Lower lobe of right lung (tissue), 2 donors: ENCODE measurements at regions not wholly inside any gene's neighbourhood (a gene's known extent, or its start where the extent isn't known, plus 50 kb on each side); places are given as distances from the start of the nearest gene placed in this dataset.
"Not testable (repeated sequence)": the region's sequence is repeated elsewhere in the genome, so short reads cannot be mapped to it uniquely, and the experiment has no call there.

Experiments
- ATAC-seq, 2 donors: fragments of 200-7000 bp; cut with Tn5 transposase; one replicate each; pipeline ENCODE4 v1.9.1; 2020 to 2022; ENCODE audit warnings: mild to moderate bottlenecking in 2 of 2, moderate library complexity in 2 of 2
- DNase-seq: peaks from one replicate; pipeline ENCODE4 v3.0.0-alpha.2; 2020
- H3K27ac ChIP-seq: fragments of 200-600 bp; one replicate; pipeline ENCODE4 v1.8.0; 2022
- H3K27me3 ChIP-seq: fragments of 200-600 bp; one replicate; pipeline ENCODE4 v1.8.0; 2022; ENCODE audit warnings: low read depth
- H3K36me3 ChIP-seq: fragments of 200-600 bp; one replicate; pipeline ENCODE4 v1.8.0; 2022; ENCODE audit warnings: mild to moderate bottlenecking
- H3K4me1 ChIP-seq: fragments of 200-600 bp; one replicate; pipeline ENCODE4 v1.8.0; 2022
- H3K4me3 ChIP-seq: fragments of 200-600 bp; one replicate; pipeline ENCODE4 v1.8.0; 2022; ENCODE audit warnings: mild to moderate bottlenecking
- H3K9me3 ChIP-seq: fragments of 200-600 bp; one replicate; pipeline ENCODE4 v1.8.0; 2022
- intact Hi-C: fragments of 100-400 bp; cut with DNase I; formaldehyde crosslinking; loops from one replicate; pipeline ENCODE4 v1.11.0; 2022
- TF ChIP-seq, protein P1 (sequence below): fragments of 200-600 bp; IDR thresholded peaks from one replicate; pipeline ENCODE4 v1.8.0; 2022; ENCODE audit warnings: antibody characterized with exemption, mild to moderate bottlenecking
- donor health status: DM: no; HTN: yes; CAD: no; lungs with severe emphysema.

DNA sequence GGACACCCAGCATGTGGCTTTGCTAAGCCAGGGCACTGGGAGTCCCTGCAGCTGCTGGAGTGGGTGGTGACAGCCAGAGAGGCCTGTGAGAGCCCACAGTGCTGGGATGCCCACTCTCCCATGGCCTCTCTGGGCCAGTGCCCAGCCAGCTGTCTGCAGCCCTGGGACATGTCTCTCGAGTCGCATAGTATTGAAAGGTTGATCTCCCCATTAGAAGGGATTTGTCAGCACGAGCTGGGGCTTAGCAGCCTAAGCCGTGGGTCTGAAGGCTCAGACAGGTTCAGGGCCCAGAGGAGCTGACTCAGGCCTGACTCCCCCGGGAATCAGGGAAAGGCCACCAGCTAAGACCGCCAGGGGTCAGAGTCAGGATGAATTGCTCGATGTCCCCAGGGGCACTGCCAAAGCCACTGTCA lies 53.5 kb downstream of the FOXD2 start:
- TF ChIP-seq, protein P1, sequence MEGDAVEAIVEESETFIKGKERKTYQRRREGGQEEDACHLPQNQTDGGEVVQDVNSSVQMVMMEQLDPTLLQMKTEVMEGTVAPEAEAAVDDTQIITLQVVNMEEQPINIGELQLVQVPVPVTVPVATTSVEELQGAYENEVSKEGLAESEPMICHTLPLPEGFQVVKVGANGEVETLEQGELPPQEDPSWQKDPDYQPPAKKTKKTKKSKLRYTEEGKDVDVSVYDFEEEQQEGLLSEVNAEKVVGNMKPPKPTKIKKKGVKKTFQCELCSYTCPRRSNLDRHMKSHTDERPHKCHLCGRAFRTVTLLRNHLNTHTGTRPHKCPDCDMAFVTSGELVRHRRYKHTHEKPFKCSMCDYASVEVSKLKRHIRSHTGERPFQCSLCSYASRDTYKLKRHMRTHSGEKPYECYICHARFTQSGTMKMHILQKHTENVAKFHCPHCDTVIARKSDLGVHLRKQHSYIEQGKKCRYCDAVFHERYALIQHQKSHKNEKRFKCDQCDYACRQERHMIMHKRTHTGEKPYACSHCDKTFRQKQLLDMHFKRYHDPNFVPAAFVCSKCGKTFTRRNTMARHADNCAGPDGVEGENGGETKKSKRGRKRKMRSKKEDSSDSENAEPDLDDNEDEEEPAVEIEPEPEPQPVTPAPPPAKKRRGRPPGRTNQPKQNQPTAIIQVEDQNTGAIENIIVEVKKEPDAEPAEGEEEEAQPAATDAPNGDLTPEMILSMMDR: no peak
- Histone ChIP-seq H3K9me3 (no peaks in the 10 kb centered on the region), H3K4me1 (no peaks in the 10 kb centered on the region), H3K27ac (no peak overlapping the region), H3K27me3 (no peaks in the 10 kb centered on the region), H3K36me3 (no peaks in the 10 kb centered on the region), H3K4me3 (no peak overlapping the region)
- no peak for DNase-seq
- ATAC-seq: peak in 1 of 2 donors; percentile 39
- intact Hi-C loops: no loop called here

DNA sequence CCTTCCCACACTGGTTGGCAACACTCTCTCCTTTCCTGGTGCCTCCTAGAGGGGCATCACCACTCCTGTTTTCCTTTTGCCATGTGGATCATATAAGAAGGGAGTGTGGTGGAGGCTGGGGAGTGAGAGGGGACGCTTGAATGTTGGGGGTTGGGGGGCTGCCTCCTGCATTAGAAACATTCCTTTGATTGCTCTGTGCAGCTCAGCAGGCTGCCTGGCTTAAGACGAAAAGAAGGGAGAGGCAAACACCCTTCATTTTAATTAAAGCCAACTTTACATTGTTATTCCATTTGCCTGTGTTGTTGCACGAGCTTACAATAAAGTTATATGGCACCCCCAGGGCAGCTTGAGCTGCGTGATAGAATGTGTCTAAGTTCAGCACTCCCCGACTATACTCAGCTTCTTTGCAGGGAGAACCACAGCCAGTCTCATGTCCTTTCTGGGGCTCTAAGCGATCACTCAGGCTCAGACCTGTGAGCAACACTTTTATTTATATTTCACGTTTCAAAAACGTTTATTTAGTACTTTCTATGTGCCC lies 57.4 kb downstream of the FOXD2 start:
- H3K27ac ChIP-seq: no peak overlapping the region
- TF ChIP-seq, protein P1: no peak
- H3K27me3 ChIP-seq: no peaks in the 10 kb centered on the region
- no peaks in the 10 kb centered on the region for H3K36me3 ChIP-seq
- DNase-seq (no peak), ATAC-seq (no peak)
- no peaks in the 10 kb centered on the region for H3K9me3 ChIP-seq
- no peaks in the 10 kb centered on the region for H3K4me1 ChIP-seq
- intact Hi-C loops: no loop called here
- H3K4me3 ChIP-seq: no peak overlapping the region

DNA sequence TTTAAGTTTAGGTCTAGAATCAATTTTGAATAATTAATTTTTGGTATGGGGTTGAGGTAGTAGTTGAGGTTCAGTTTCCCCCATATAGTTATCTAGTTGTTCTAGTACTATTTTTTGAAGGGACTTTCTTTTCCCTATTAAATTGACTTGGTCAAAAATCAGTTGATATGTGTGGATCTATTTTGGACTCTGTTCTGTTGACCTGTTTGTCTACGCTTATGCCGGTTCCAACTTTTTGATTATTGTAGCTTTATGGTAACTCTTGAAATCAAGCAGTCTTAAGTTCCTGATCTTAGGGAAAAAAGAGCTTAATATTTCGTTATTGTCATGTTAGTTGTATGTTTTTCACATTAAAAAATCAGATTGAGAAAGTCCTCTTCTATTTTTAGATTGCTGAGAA lies 60.7 kb downstream of the FOXD2 start:
- H3K27ac ChIP-seq: no peak overlapping the region
- no peak for ATAC-seq
- no peak for DNase-seq
- H3K4me3 ChIP-seq: no peak overlapping the region
- no peaks in the 10 kb centered on the region for H3K4me1 ChIP-seq
- peaks cover 9% of the 10 kb centered on the region for H3K27me3 ChIP-seq
- no peaks in the 10 kb centered on the region for H3K9me3 ChIP-seq
- TF ChIP-seq, protein P1: no peak
- H3K36me3 ChIP-seq: no peaks in the 10 kb centered on the region
- intact Hi-C loops: no loop called here

DNA sequence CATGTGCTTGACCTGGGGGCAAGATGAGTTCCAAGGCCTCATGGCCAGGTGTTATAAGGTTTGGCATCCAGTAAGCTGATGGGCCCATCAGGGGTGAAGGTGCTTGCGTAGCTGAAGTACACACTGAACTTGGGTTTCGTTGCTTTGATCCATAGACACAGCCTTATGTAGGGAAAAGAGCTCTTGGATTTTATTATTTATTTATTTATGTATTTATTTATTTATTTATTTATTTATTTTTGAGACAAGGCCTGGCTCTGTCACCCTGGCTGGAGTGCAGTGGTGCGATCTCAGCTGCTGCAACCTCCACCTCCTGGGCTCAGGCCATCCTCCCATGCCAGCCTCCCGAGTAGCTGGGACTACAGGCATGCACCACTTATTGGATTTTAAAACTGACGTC lies 63.2 kb downstream of the FOXD2 start:
- H3K9me3 ChIP-seq: no peaks in the 10 kb centered on the region
- no peak overlapping the region for H3K4me3 ChIP-seq
- H3K27me3 ChIP-seq: peaks cover 14% of the 10 kb centered on the region
- no peak overlapping the region for H3K27ac ChIP-seq
- no peaks in the 10 kb centered on the region for H3K4me1 ChIP-seq
- intact Hi-C loops: no loop called here
- H3K36me3 ChIP-seq: no peaks in the 10 kb centered on the region
- no peak for ATAC-seq
- no peak for DNase-seq
- TF ChIP-seq, protein P1: no peak

DNA sequence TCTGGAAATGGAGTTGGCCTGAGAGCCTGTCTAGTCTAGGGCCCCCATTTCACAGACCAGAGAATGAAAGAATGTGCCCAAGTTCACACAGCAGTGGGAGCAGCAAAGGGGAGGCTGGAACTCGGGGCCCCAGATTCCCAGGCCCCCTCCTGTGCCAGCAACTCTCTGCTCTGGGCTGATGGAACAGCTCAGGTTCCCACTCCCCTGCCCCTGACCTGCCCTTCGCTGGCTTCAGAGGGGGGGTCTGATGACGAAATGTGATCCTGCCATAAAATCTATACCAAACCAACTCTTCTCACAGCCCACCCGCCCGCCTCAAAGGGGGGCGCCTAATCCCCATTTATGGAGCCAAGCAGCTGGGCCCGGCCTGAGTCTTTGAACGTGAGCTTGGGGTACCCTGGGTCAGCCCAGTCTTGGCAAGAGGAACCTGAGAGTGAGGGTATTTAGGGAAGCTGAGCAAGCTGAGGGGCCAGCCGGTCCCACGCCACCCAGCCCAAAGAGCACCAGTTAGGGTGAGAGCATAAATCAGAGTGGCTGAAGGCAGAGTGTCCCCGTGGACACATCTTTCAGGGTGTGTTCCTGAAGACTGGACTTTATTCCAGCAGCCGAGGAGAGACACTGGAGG lies 65.0 kb downstream of the FOXD2 start:
- ATAC-seq: no peak

DNA sequence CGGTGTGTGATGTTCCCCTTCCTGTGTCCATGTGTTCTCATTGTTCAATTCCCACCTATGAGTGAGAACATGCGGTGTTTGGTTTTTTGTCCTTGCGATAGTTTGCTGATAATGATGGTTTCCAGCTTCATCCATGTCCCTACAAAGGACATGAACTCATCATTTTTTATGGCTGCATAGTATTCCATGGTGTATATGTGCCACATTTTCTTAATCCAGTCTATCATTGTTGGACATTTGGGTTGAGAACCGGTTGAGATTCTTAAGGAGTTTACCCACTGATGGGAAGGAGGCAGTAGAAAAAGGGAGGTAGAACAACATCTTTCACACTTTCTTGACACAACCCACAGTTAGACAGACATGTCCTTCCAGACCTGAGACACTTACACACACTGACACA lies 67.0 kb downstream of the FOXD2 start:
- H3K36me3 ChIP-seq, H3K9me3 ChIP-seq, DNase-seq, ATAC-seq, H3K4me3 ChIP-seq, H3K27ac ChIP-seq, intact Hi-C loops: not testable (repeated sequence)
- Histone ChIP-seq H3K4me1 (peaks cover 16% of the 10 kb centered on the region), H3K27me3 (peaks cover 47% of the 10 kb centered on the region)

More for the DNA sequence above, 65.0 kb downstream of the FOXD2 start:
- TF ChIP-seq, protein P1: no peak
- no peaks in the 10 kb centered on the region for H3K36me3 ChIP-seq
- peaks cover 29% of the 10 kb centered on the region for H3K27me3 ChIP-seq
- intact Hi-C loops: no loop called here
- no peaks in the 10 kb centered on the region for H3K9me3 ChIP-seq
- peaks cover 4% of the 10 kb centered on the region for H3K4me1 ChIP-seq
- no peak overlapping the region for H3K4me3 ChIP-seq
- DNase-seq: no peak
- H3K27ac ChIP-seq: no peak overlapping the region
